ENCODE measurements at regions not wholly inside any gene's neighbourhood (a gene's known extent, or its start where the extent isn't known, plus 50 kb on each side); places are given as distances from the start of the nearest gene placed in this dataset.

GRCh38 chr4:101669832-101670188 is 120.7 kb upstream of the BANK1 start:
- Histone ChIP-seq H3K4me3 (no peak overlapping the region), H3K4me1 (no peaks in the 10 kb centered on the region), H3K36me3 (no peaks in the 10 kb centered on the region), H3K9me3 (no peaks in the 10 kb centered on the region), H3K27ac (peak overlapping the region; percentile 46), H3K27me3 (no peaks in the 10 kb centered on the region)
- 88% methylated on average over 1 of the region's 1 CpG for WGBS
- TF ChIP-seq POLR2AphosphoS5 (IDR thresholded peaks at IDR 0.05) = no peak
- no peak for TF ChIP-seq EP300 (IDR thresholded peaks at IDR 0.05)
- no peak for TF ChIP-seq CTCF (IDR thresholded peaks at IDR 0.05)
- no peak for TF ChIP-seq POLR2A (IDR thresholded peaks at IDR 0.05)
- DNase-seq (ENCODE audit: low spot score in 2 of 2) = no peak

GRCh38 chr4:101669138-101669831 is 121.2 kb upstream of the BANK1 start:
- TF ChIP-seq POLR2A (IDR thresholded peaks at IDR 0.05) (no peak), POLR2AphosphoS5 (IDR thresholded peaks at IDR 0.05) (no peak), EP300 (IDR thresholded peaks at IDR 0.05) (no peak), CTCF (IDR thresholded peaks at IDR 0.05) (no peak)
- 81% methylated on average over 3 of the region's 3 CpGs for WGBS
- Histone ChIP-seq H3K36me3 (no peaks in the 10 kb centered on the region), H3K4me1 (no peaks in the 10 kb centered on the region), H3K27ac (peak overlapping the region; percentile 44), H3K27me3 (no peaks in the 10 kb centered on the region), H3K9me3 (no peaks in the 10 kb centered on the region), H3K4me3 (no peak overlapping the region)
- no peak for DNase-seq (ENCODE audit: low spot score in 2 of 2)

GRCh38 chr4:101667348-101667747 is 123.2 kb upstream of the BANK1 start:
- no peaks in the 10 kb centered on the region for H3K27me3 ChIP-seq
- H3K4me1 ChIP-seq = no peaks in the 10 kb centered on the region
- WGBS = 59% methylated on average over 4 of the region's 4 CpGs
- TF ChIP-seq POLR2AphosphoS5 (IDR thresholded peaks at IDR 0.05) = no peak
- no peak for TF ChIP-seq POLR2A (IDR thresholded peaks at IDR 0.05)
- TF ChIP-seq CTCF (IDR thresholded peaks at IDR 0.05) = no peak
- no peak for TF ChIP-seq EP300 (IDR thresholded peaks at IDR 0.05)
- DNase-seq (ENCODE audit: low spot score in 2 of 2) = no peak
- no peaks in the 10 kb centered on the region for H3K9me3 ChIP-seq
- H3K27ac ChIP-seq = no peak overlapping the region
- H3K4me3 ChIP-seq = no peak overlapping the region
- H3K36me3 ChIP-seq = no peaks in the 10 kb centered on the region

- Histone ChIP-seq H3K4me1 (no peaks in the 10 kb centered on the region), H3K9me3 (no peaks in the 10 kb centered on the region), H3K4me3 (no peak overlapping the region), H3K27ac (no peak overlapping the region), H3K27me3 (no peaks in the 10 kb centered on the region), H3K36me3 (no peaks in the 10 kb centered on the region)
- no peak for DNase-seq (ENCODE audit: low spot score in 2 of 2)
- TF ChIP-seq EP300 (IDR thresholded peaks at IDR 0.05) (no peak), POLR2AphosphoS5 (IDR thresholded peaks at IDR 0.05) (no peak), CTCF (IDR thresholded peaks at IDR 0.05) (no peak), POLR2A (IDR thresholded peaks at IDR 0.05) (no peak)
- 34% methylated on average over 1 of the region's 1 CpG for WGBS
Observed at GRCh38 chr4:101660607-101661006, 129.9 kb upstream of the BANK1 start.

GRCh38 chr4:101655857-101656256 is 134.7 kb upstream of the BANK1 start:
- peaks cover 9% of the 10 kb centered on the region for H3K4me1 ChIP-seq
- no peak overlapping the region for H3K4me3 ChIP-seq
- H3K27me3 ChIP-seq = no peaks in the 10 kb centered on the region
- no peak overlapping the region for H3K27ac ChIP-seq
- TF ChIP-seq EP300 (IDR thresholded peaks at IDR 0.05) = no peak
- TF ChIP-seq CTCF (IDR thresholded peaks at IDR 0.05) = no peak
- TF ChIP-seq POLR2A (IDR thresholded peaks at IDR 0.05) = no peak
- TF ChIP-seq POLR2AphosphoS5 (IDR thresholded peaks at IDR 0.05) = no peak
- H3K36me3 ChIP-seq = no peaks in the 10 kb centered on the region
- 61% methylated on average over 1 of the region's 1 CpG for WGBS
- DNase-seq (ENCODE audit: low spot score in 2 of 2) = no peak
- H3K9me3 ChIP-seq = no peaks in the 10 kb centered on the region

Measured in suprapubic skin (tissue), 4 donors.